ENCODE measurements at regions not wholly inside any gene's neighbourhood (a gene's known extent, or its start where the extent isn't known, plus 50 kb on each side); places are given as distances from the start of the nearest gene placed in this dataset.

DNA sequence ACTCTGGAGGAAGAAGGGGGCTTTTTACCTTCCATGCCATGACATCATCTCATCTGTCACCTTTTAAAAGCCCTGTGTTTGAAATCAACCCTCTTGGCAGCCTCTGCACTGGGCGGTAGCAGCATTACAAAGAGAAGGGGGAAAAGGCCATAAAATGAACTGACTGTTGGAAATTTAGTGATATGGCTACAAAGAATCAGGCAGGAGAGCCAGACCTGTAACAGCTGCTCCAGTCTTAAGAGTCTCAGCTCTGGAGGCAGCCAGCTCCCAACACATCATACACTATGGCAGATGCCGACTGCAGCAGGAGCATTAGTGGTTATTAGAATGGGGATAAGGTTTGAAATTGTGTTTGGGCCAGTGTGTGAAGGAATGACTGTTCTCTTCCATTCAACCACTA lies 257.5 kb downstream of the DMAC1 start:
- no peak for TF ChIP-seq EZH2phosphoT487 (IDR thresholded peaks at IDR 0.05; ENCODE audit: borderline replicate concordance, low read depth, low read length)
- TF ChIP-seq, protein P1, sequence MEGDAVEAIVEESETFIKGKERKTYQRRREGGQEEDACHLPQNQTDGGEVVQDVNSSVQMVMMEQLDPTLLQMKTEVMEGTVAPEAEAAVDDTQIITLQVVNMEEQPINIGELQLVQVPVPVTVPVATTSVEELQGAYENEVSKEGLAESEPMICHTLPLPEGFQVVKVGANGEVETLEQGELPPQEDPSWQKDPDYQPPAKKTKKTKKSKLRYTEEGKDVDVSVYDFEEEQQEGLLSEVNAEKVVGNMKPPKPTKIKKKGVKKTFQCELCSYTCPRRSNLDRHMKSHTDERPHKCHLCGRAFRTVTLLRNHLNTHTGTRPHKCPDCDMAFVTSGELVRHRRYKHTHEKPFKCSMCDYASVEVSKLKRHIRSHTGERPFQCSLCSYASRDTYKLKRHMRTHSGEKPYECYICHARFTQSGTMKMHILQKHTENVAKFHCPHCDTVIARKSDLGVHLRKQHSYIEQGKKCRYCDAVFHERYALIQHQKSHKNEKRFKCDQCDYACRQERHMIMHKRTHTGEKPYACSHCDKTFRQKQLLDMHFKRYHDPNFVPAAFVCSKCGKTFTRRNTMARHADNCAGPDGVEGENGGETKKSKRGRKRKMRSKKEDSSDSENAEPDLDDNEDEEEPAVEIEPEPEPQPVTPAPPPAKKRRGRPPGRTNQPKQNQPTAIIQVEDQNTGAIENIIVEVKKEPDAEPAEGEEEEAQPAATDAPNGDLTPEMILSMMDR (conservative IDR thresholded peaks at IDR 0.05; ENCODE audit: low read length), result no peak
